Neural cell (in vitro differentiated cells): ENCODE measurements at regions not wholly inside any gene's neighbourhood (a gene's known extent, or its start where the extent isn't known, plus 50 kb on each side); places are given as distances from the start of the nearest gene placed in this dataset.

Source experiments
- H2AFZ ChIP-seq: fragments of 200-600, 300-800 bp; sonication (generic), shearing (Covaris generic); 2 replicates; pipeline ENCODE4 v1.6.0; 2014; ENCODE audit warnings: low read depth, mild to moderate bottlenecking, antibody characterized with exemption, low read length, moderate library complexity
- H3F3A ChIP-seq: fragments of 200-600 bp; shearing (Covaris generic); 2 replicates; pipeline ENCODE4 v1.6.1; 2016; ENCODE audit warnings: mild to moderate bottlenecking, moderate library complexity, mixed read lengths, antibody characterized with exemption, low read length; ENCODE audit not compliant: insufficient read depth, poor library complexity, severe bottlenecking
- H3K27ac ChIP-seq: fragments of 200-600, 300-800 bp; sonication (generic), shearing (Covaris generic); 2 replicates; pipeline ENCODE4 v1.5.1; 2014; ENCODE audit warnings: mild to moderate bottlenecking, low read length, moderate library complexity
- H3K27me3 ChIP-seq: fragments of 300-800, 200-600 bp; sonication (generic), shearing (Covaris generic); 2 replicates; pipeline ENCODE4 v1.6.0; 2014; ENCODE audit warnings: mild to moderate bottlenecking, low read depth, low read length, moderate library complexity; ENCODE audit not compliant: insufficient read depth
- H3K36me3 ChIP-seq: fragments of 300-800, 200-600 bp; sonication (generic), shearing (Covaris generic); 2 replicates; pipeline ENCODE4 v1.5.1; 2014; ENCODE audit warnings: mild to moderate bottlenecking, antibody characterized with exemption, low read length, moderate library complexity; ENCODE audit not compliant: insufficient read depth
- H3K4me2 ChIP-seq: fragments of 300-800, 200-600 bp; sonication (generic), shearing (Covaris generic); 2 replicates; pipeline ENCODE4 v1.6.0; 2014; ENCODE audit warnings: mild to moderate bottlenecking, low read length
- H3K4me3 ChIP-seq: fragments of 300-800, 200-600 bp; sonication (generic), shearing (Covaris generic); 2 replicates; pipeline ENCODE4 v1.5.1; 2014; ENCODE audit warnings: mild to moderate bottlenecking, low read length, moderate library complexity
- H3K79me2 ChIP-seq: fragments of 200-600 bp; shearing (Covaris generic); replicated peaks from 2 replicates; pipeline ENCODE4 v1.6.0; 2014; ENCODE audit warnings: mild to moderate bottlenecking, low read length, moderate library complexity; ENCODE audit not compliant: insufficient read depth
- H3K9ac ChIP-seq: fragments of 300-800, 200-600 bp; sonication (generic), shearing (Covaris generic); 2 replicates; pipeline ENCODE4 v1.6.1; 2016; ENCODE audit warnings: mild to moderate bottlenecking, low read length, mixed read lengths
- H3K9me2 ChIP-seq: fragments of 200-600 bp; shearing (Covaris generic); 2 replicates; pipeline ENCODE4 v1.6.1; 2016; ENCODE audit warnings: mild to moderate bottlenecking, low read length, mixed read lengths; ENCODE audit not compliant: insufficient read depth
- H3K9me3 ChIP-seq: fragments of 200-600, 300-800 bp; sonication (generic), shearing (Covaris generic); 2 replicates; pipeline ENCODE4 v1.6.1; 2016; ENCODE audit warnings: mild to moderate bottlenecking, mixed run types, low read length, moderate library complexity, mixed read lengths
- H4K20me1 ChIP-seq: fragments of 200-600 bp; shearing (Covaris generic); 2 replicates; pipeline ENCODE4 v1.6.1; 2016; ENCODE audit warnings: mild to moderate bottlenecking, mixed run types; ENCODE audit not compliant: insufficient read depth
- EP300 ChIP-seq: fragments of 450-650 bp; conservative IDR thresholded peaks from 2 replicates; pipeline ENCODE4 v1.6.1; 2014; ENCODE audit warnings: antibody characterized with exemption, mild to moderate bottlenecking, moderate library complexity; ENCODE audit not compliant: poor library complexity, severe bottlenecking
- EZH2 ChIP-seq: fragments of 200-600, 300-800 bp; shearing (Covaris generic), sonication (generic); IDR thresholded peaks from 2 replicates; pipeline ENCODE4 v1.6.1; 2014; ENCODE audit warnings: antibody characterized with exemption, low read length, borderline replicate concordance, mild to moderate bottlenecking; ENCODE audit not compliant: insufficient read depth, poor library complexity, severe bottlenecking
- MXI1 ChIP-seq: fragments of 450-650 bp; conservative IDR thresholded peaks from 2 replicates; pipeline ENCODE4 v1.6.1; 2014; ENCODE audit warnings: antibody characterized with exemption, mild to moderate bottlenecking; ENCODE audit not compliant: poor library complexity, severe bottlenecking
- POLR2AphosphoS5 ChIP-seq: IDR thresholded peaks from 2 replicates; pipeline ENCODE4 v1.6.1; 2012
- SMC3 ChIP-seq: fragments of 450-650 bp; conservative IDR thresholded peaks from 2 replicates; pipeline ENCODE4 v1.6.1; 2014; ENCODE audit warnings: antibody characterized with exemption, mild to moderate bottlenecking, moderate library complexity; ENCODE audit not compliant: poor library complexity
- TAF1 ChIP-seq: IDR thresholded peaks from 2 replicates; pipeline ENCODE4 v1.6.1; 2012; ENCODE audit warnings: low read depth
- TF ChIP-seq, protein P1 (sequence below): fragments of 450-650 bp; IDR thresholded peaks from 2 replicates; pipeline ENCODE4 v1.5.1; 2014; ENCODE audit warnings: antibody characterized with exemption, mild to moderate bottlenecking, moderate library complexity; ENCODE audit not compliant: poor library complexity, severe bottlenecking
- TF ChIP-seq, protein P2 (sequence below): IDR thresholded peaks from 2 replicates; pipeline ENCODE4 v1.6.1; 2012; ENCODE audit warnings: borderline replicate concordance

DNA sequence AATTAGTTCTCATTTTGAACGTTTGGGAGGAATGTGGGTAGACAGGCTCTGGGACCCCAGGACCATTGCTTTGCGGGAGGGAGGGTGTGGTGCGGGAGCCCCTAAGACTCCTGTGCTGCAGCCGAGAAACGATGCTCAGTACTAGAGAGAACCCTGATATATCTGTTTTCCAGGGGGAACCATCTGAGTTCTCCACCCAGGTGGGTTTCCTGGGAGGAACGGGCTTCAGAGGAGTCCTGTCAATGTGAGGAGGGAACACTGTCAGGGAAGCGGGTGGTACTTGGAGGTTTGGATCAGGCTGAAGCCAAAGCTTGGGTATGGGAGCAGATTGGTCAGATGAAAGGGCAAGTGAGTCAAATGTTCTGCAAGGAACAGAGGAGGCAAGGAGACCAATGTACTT, 358.0 kb downstream of the FGF9 start:
- Histone ChIP-seq H3K4me2 (no peak overlapping the region), H4K20me1 (no peaks in the 10 kb centered on the region), H3K9ac (no peak overlapping the region), H3K9me3 (no peaks in the 10 kb centered on the region), H3K27ac (no peak overlapping the region), H3K27me3 (no peaks in the 10 kb centered on the region), H3K79me2 (no peaks in the 10 kb centered on the region), H3K36me3 (no peaks in the 10 kb centered on the region), H2AFZ (no peak overlapping the region), H3F3A (no peaks in the 10 kb centered on the region), H3K9me2 (no peaks in the 10 kb centered on the region), H3K4me3 (no peak overlapping the region)
- TF ChIP-seq TAF1 = no peak
- TF ChIP-seq, protein P1, sequence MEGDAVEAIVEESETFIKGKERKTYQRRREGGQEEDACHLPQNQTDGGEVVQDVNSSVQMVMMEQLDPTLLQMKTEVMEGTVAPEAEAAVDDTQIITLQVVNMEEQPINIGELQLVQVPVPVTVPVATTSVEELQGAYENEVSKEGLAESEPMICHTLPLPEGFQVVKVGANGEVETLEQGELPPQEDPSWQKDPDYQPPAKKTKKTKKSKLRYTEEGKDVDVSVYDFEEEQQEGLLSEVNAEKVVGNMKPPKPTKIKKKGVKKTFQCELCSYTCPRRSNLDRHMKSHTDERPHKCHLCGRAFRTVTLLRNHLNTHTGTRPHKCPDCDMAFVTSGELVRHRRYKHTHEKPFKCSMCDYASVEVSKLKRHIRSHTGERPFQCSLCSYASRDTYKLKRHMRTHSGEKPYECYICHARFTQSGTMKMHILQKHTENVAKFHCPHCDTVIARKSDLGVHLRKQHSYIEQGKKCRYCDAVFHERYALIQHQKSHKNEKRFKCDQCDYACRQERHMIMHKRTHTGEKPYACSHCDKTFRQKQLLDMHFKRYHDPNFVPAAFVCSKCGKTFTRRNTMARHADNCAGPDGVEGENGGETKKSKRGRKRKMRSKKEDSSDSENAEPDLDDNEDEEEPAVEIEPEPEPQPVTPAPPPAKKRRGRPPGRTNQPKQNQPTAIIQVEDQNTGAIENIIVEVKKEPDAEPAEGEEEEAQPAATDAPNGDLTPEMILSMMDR = no peak
- no peak for TF ChIP-seq MXI1
- no peak for TF ChIP-seq EZH2
- no peak for TF ChIP-seq SMC3
- TF ChIP-seq, protein P2, sequence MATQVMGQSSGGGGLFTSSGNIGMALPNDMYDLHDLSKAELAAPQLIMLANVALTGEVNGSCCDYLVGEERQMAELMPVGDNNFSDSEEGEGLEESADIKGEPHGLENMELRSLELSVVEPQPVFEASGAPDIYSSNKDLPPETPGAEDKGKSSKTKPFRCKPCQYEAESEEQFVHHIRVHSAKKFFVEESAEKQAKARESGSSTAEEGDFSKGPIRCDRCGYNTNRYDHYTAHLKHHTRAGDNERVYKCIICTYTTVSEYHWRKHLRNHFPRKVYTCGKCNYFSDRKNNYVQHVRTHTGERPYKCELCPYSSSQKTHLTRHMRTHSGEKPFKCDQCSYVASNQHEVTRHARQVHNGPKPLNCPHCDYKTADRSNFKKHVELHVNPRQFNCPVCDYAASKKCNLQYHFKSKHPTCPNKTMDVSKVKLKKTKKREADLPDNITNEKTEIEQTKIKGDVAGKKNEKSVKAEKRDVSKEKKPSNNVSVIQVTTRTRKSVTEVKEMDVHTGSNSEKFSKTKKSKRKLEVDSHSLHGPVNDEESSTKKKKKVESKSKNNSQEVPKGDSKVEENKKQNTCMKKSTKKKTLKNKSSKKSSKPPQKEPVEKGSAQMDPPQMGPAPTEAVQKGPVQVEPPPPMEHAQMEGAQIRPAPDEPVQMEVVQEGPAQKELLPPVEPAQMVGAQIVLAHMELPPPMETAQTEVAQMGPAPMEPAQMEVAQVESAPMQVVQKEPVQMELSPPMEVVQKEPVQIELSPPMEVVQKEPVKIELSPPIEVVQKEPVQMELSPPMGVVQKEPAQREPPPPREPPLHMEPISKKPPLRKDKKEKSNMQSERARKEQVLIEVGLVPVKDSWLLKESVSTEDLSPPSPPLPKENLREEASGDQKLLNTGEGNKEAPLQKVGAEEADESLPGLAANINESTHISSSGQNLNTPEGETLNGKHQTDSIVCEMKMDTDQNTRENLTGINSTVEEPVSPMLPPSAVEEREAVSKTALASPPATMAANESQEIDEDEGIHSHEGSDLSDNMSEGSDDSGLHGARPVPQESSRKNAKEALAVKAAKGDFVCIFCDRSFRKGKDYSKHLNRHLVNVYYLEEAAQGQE = no peak
- TF ChIP-seq EP300 = no peak

DNA sequence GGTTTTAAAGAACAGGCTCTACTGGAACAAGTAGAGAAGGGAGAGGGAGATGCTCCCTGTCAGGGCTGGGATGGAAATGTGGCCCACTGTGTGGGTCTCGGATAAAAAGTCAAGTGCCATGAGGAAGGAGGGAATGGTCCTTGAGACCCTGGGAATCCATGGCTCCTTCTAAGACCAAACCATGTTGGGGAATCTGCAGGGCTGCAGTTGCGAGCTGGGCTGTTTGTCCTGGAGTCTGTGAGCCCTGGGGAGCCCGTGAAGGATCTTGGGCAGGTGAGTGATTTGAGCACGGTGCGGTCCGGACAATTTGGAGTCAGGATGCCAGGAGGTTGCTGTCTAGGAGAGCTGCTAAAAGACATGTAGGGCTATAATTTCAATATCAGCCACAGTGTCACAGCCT, 359.4 kb downstream of the FGF9 start:
- H2AFZ ChIP-seq = no peak overlapping the region
- H3K79me2 ChIP-seq = no peaks in the 10 kb centered on the region
- H4K20me1 ChIP-seq = no peaks in the 10 kb centered on the region
- H3K27me3 ChIP-seq = no peaks in the 10 kb centered on the region
- no peak overlapping the region for H3K4me2 ChIP-seq
- no peaks in the 10 kb centered on the region for H3K9me2 ChIP-seq
- no peaks in the 10 kb centered on the region for H3K9me3 ChIP-seq
- H3K4me3 ChIP-seq = no peak overlapping the region
- H3K36me3 ChIP-seq = no peaks in the 10 kb centered on the region
- no peak for TF ChIP-seq POLR2AphosphoS5
- TF ChIP-seq TAF1 = no peak
- TF ChIP-seq, protein P2 = no peak
- TF ChIP-seq EZH2 = no peak
- TF ChIP-seq MXI1 = no peak
- H3K9ac ChIP-seq = no peak overlapping the region
- no peaks in the 10 kb centered on the region for H3F3A ChIP-seq
- H3K27ac ChIP-seq = no peak overlapping the region
